Liver (tissue), 8 donors: ENCODE measurements at regions not wholly inside any gene's neighbourhood (a gene's known extent, or its start where the extent isn't known, plus 50 kb on each side); places are given as distances from the start of the nearest gene placed in this dataset.

Experiments used
- DNase-seq: peaks from one replicate; pipeline ENCODE4 v3.0.0-alpha.2; 2017; ENCODE audit warnings: low spot score
- H3K27ac ChIP-seq, 2 donors: one replicate each; pipeline ENCODE4 v1.7.0; 2013; ENCODE audit warnings: inconsistent platforms in 2 of 2, low read length in 2 of 2, control low read depth in 1 of 2, low read depth in 1 of 2, mild to moderate bottlenecking in 1 of 2
- H3K27me3 ChIP-seq, 4 donors: one replicate each; pipeline versions ENCODE4 v1.6.1 to v1.7.0; 2013; ENCODE audit warnings: low read length in 3 of 4, inconsistent platforms in 1 of 4, mild to moderate bottlenecking in 1 of 4, moderate library complexity in 1 of 4; ENCODE audit not compliant: control insufficient read depth in 4 of 4, insufficient read depth in 4 of 4
- H3K36me3 ChIP-seq, 4 donors: one replicate each; pipeline versions ENCODE4 v1.6.1 to v1.7.0; 2013; ENCODE audit warnings: low read length in 3 of 4, mild to moderate bottlenecking in 3 of 4, low read depth in 1 of 4, moderate library complexity in 1 of 4; ENCODE audit not compliant: control insufficient read depth in 4 of 4, insufficient read depth in 3 of 4
- H3K4me1 ChIP-seq, 4 donors: one replicate each; pipeline versions ENCODE4 v1.6.1 to v1.7.0; 2013; ENCODE audit warnings: low read length in 3 of 4, mild to moderate bottlenecking in 3 of 4, moderate library complexity in 1 of 4; ENCODE audit not compliant: control insufficient read depth in 4 of 4, insufficient read depth in 4 of 4
- H3K4me3 ChIP-seq, 3 donors: one replicate each; pipeline versions ENCODE4 v1.6.1 to v1.7.0; 2013; ENCODE audit warnings: low read length in 3 of 3, control low read depth in 1 of 3, low read depth in 1 of 3, mild to moderate bottlenecking in 1 of 3
- H3K9ac ChIP-seq, 2 donors: one replicate each; pipeline ENCODE4 v1.7.0; 2013; ENCODE audit warnings: low read length in 2 of 2, mild to moderate bottlenecking in 2 of 2, moderate library complexity in 2 of 2, control low read depth in 1 of 2, low read depth in 1 of 2
- H3K9me3 ChIP-seq, 4 donors: one replicate each; pipeline versions ENCODE4 v1.6.1 to v1.7.0; 2013; ENCODE audit warnings: low read length in 3 of 4; ENCODE audit not compliant: control insufficient read depth in 4 of 4
- ATF3 ChIP-seq: IDR thresholded peaks from 2 replicates; pipeline ENCODE4 v1.6.1; 2016; ENCODE audit warnings: antibody characterized with exemption
- EGR1 ChIP-seq, 2 donors: IDR thresholded peaks; 2 replicates each; pipeline ENCODE4 v1.6.1; 2016 to 2018; ENCODE audit warnings: antibody characterized with exemption in 2 of 2, low read depth in 2 of 2
- FOXA1 ChIP-seq: IDR thresholded peaks from 2 replicates; pipeline ENCODE4 v1.6.1; 2016; ENCODE audit warnings: antibody characterized with exemption
- FOXA2 ChIP-seq: IDR thresholded peaks from 2 replicates; pipeline ENCODE4 v1.6.1; 2016; ENCODE audit warnings: antibody characterized with exemption
- GABPA ChIP-seq, 2 donors: IDR thresholded peaks in 1 of 2; conservative IDR thresholded peaks in 1 of 2; 2 replicates each; pipeline ENCODE4 v1.6.1; 2016; ENCODE audit warnings: antibody characterized with exemption in 2 of 2, mild to moderate bottlenecking in 1 of 2, moderate library complexity in 1 of 2
- HNF4G ChIP-seq: IDR thresholded peaks from 2 replicates; pipeline ENCODE4 v1.6.1; 2016; ENCODE audit warnings: antibody characterized with exemption
- JUND ChIP-seq, 2 donors: IDR thresholded peaks; 2 replicates each; pipeline ENCODE4 v1.6.1; 2016; ENCODE audit warnings: antibody characterized with exemption in 2 of 2
- NR2F2 ChIP-seq: IDR thresholded peaks from 2 replicates; pipeline ENCODE4 v1.6.1; 2016; ENCODE audit warnings: antibody characterized with exemption
- RAD21 ChIP-seq, 2 donors: IDR thresholded peaks; 2 replicates each; pipeline ENCODE4 v1.6.1; 2016; ENCODE audit warnings: antibody characterized with exemption in 2 of 2, mild to moderate bottlenecking in 2 of 2
- REST ChIP-seq: IDR thresholded peaks from 2 replicates; pipeline ENCODE4 v1.6.1; 2016; ENCODE audit warnings: antibody characterized with exemption, mild to moderate bottlenecking
- RXRA ChIP-seq, 2 donors: IDR thresholded peaks; 2 replicates each; pipeline ENCODE4 v1.6.1; 2017 to 2018; ENCODE audit warnings: antibody characterized with exemption in 2 of 2, mild to moderate bottlenecking in 1 of 2
- TAF1 ChIP-seq: conservative IDR thresholded peaks from 2 replicates; pipeline ENCODE4 v1.6.1; 2016; ENCODE audit warnings: antibody characterized with exemption, mild to moderate bottlenecking
- YY1 ChIP-seq: IDR thresholded peaks from 2 replicates; pipeline ENCODE4 v1.6.1; 2016; ENCODE audit warnings: antibody characterized with exemption, mild to moderate bottlenecking
- WGBS: extraction: QIAGEN DNeasy Blood & Tissue Kit; methylation state at CpG from one replicate; pipeline ENCODE4 v1.1.7; 2013; 5-methylcytosine and 5-hydroxymethylcytosine counted together
- TF ChIP-seq, protein P1 (sequence below): fragments of 150-350 bp; IDR thresholded peaks from 2 replicates; pipeline ENCODE4 v1.5.1; 2017; ENCODE audit warnings: improper control_type of control experiment, low read depth, low read length; ENCODE audit not compliant: missing input control
- TF ChIP-seq, protein P2 (sequence below): IDR thresholded peaks from 2 replicates; pipeline ENCODE4 v1.6.1; 2016; ENCODE audit warnings: antibody characterized with exemption
- donor health status: healthy.
- donor health status: healthy.
- donor health status: healthy.
- donor health status: healthy.
- donor health status: healthy.

DNA sequence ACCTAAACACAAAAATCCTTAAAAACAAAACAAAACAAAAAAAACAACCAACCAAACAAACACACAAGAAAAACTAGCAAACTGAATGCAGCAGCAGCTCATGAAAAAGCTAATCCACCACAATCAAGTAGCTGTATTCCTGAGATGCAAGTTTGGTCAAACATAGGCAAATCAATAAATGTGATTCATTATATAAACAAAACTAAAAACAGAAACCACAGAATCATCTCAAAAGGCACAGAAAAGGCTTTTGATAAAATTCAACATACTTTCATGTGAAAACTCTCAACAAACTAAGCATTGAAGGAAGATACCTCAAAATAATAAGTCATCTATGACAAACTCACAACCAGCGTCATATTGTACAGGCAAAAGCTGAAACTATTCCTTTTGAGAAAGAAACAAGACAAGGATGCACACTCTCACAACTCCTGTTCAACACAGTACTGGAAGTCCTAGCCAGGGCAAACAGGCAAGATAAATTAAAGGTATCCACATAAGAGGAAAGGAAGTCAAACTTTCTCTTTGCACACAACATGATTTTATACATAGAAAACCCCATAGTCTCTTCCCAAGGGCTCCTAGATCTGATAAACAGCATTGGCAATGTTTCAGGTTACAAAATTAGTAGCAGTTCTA is 495.1 kb upstream of the SGO1 start (continued):
- TF ChIP-seq, protein P1, sequence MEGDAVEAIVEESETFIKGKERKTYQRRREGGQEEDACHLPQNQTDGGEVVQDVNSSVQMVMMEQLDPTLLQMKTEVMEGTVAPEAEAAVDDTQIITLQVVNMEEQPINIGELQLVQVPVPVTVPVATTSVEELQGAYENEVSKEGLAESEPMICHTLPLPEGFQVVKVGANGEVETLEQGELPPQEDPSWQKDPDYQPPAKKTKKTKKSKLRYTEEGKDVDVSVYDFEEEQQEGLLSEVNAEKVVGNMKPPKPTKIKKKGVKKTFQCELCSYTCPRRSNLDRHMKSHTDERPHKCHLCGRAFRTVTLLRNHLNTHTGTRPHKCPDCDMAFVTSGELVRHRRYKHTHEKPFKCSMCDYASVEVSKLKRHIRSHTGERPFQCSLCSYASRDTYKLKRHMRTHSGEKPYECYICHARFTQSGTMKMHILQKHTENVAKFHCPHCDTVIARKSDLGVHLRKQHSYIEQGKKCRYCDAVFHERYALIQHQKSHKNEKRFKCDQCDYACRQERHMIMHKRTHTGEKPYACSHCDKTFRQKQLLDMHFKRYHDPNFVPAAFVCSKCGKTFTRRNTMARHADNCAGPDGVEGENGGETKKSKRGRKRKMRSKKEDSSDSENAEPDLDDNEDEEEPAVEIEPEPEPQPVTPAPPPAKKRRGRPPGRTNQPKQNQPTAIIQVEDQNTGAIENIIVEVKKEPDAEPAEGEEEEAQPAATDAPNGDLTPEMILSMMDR = no peak
- no peak for TF ChIP-seq FOXA1
- TF ChIP-seq ATF3 = no peak
- no peak for TF ChIP-seq JUND (IDR thresholded peaks at IDR 0.05)
- TF ChIP-seq FOXA2 = no peak
- TF ChIP-seq NR2F2 = no peak

DNA sequence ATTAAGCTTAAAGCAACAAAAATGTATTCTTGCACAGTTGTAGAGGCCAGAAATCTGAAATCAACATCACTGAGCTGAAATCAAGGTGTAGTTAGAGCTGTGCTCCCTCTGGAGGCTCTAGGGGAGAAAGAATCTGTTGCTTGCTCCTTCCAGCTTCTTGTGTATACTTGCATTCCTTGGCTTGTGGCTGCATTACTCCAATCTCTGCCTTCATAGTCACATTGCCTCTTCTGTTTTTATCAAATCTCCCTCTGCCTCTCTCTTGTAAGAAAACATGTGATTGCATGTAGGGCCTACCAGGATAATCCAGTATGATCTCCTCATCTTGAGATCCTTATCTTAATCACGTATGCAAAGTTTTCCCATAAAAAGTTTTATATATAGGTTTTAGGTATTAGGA is 487.9 kb upstream of the SGO1 start:
- TF ChIP-seq GABPA (IDR thresholded peaks at IDR 0.05 in 1 of 2, conservative IDR thresholded peaks at IDR 0.05 in 1 of 2) (no peak), EGR1 (IDR thresholded peaks at IDR 0.05; ENCODE audit: low read depth in 2 of 2) (no peak), FOXA1 (no peak), JUND (IDR thresholded peaks at IDR 0.05) (no peak), REST (no peak), NR2F2 (no peak), ATF3 (no peak), TAF1 (no peak), YY1 (no peak), RAD21 (IDR thresholded peaks at IDR 0.05) (no peak), RXRA (IDR thresholded peaks at IDR 0.05) (no peak), HNF4G (no peak)
- TF ChIP-seq, protein P1 = no peak
- TF ChIP-seq, protein P2, sequence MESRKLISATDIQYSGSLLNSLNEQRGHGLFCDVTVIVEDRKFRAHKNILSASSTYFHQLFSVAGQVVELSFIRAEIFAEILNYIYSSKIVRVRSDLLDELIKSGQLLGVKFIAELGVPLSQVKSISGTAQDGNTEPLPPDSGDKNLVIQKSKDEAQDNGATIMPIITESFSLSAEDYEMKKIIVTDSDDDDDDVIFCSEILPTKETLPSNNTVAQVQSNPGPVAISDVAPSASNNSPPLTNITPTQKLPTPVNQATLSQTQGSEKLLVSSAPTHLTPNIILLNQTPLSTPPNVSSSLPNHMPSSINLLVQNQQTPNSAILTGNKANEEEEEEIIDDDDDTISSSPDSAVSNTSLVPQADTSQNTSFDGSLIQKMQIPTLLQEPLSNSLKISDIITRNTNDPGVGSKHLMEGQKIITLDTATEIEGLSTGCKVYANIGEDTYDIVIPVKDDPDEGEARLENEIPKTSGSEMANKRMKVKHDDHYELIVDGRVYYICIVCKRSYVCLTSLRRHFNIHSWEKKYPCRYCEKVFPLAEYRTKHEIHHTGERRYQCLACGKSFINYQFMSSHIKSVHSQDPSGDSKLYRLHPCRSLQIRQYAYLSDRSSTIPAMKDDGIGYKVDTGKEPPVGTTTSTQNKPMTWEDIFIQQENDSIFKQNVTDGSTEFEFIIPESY = no peak
- Histone ChIP-seq H3K4me3 (no peak overlapping the region), H3K27me3 (no peaks in the 10 kb centered on the region), H3K9ac (no peak overlapping the region), H3K4me1 (no peaks in the 10 kb centered on the region), H3K9me3 (peaks cover 0 to 4% (median 0%) of the 10 kb centered on the region in 4 donors), H3K36me3 (no peaks in the 10 kb centered on the region), H3K27ac (no peak overlapping the region)
- WGBS = 93% methylated on average over 1 of the region's 1 CpG
- DNase-seq = no peak
